Activated T-cell treated with anti-CD3 and anti-CD28 coated beads for 24 hours (primary cell): ENCODE measurements at regions not wholly inside any gene's neighbourhood (a gene's known extent, or its start where the extent isn't known, plus 50 kb on each side); places are given as distances from the start of the nearest gene placed in this dataset.

Experiments used
- DNase-seq: peaks from one replicate; pipeline ENCODE4 v3.0.0-alpha.2; 2020; ENCODE audit warnings: low read depth

DNA sequence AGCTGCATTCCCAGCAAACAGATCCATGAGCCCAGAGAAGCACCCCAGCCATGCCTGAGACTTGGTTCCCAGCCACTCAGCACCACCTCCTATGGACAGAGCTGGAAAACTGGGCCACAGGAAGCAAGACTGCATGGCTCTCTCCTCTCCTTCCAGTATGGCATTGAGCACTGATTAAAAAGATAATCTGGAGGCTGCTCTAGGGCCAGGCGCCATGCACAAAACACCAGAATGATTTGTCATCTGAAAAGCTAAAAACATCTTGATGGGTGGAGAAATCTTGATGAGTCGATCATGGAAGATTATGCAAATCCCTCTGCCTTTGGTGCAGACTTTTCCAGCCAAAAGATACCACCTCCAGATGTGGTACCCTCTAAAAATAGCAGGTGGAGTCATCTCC, 62.7 kb upstream of the MRPS22 start:
- DNase-seq, result no peak

DNA sequence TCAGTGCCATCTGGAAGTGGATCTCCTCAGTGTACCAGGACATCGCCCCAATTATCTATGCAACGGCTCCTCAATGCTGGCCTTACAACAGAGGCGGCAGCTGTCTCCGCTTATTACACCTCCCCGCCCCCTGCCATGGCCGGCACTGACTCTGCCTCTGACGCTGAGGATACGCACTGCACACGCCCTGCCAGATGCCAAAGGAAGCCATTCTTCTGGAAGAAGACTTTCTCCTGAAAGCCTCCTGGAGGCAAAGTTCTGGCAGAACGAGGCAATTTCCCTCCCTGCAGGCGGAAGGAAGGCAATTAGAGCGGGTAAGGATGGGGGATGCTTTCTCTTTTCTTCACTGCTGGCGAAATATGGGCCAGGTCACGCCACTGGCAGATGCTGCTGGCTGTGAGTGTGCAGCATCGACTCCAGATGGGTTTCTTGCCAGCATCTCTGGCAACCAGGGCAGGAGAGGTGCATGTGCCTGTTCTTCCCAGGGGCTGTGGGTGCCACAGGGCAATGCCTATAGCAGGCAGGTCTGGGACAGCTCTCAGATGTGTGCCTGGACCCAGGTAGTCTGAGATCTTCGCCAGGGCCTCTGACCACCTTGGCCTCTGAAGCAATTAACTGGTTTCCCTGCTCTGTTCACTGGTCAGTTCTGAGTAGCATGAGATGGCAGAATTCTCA, 62.2 kb upstream of the MRPS22 start:
- no peak for DNase-seq

- no peak for DNase-seq
These were observed 60.5 kb upstream of the MRPS22 start for GRCh38 chr3:139283301-139283700.

GRCh38 chr3:139284221-139284620, 59.6 kb upstream of the MRPS22 start:
- no peak for DNase-seq

DNA sequence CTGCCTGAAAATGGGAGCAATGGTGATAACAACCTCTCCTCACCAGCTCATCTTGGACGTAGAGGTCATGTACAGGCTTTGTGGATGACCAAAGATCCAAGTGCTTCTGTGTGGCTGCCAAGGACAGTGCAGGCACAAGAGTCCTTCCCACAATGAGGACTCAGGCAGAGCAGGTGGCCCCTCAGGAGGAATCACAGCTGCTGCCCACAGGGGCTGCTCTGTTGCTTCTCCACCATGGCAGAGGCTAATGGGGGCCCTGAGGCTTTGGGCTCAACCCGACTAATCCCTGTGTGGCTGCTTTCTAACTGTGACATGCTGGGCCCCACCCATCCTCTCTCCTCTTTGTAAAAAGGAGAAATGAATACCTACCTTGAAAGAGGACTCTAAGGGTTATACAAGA, 58.1 kb upstream of the MRPS22 start:
- no peak for DNase-seq

GRCh38 chr3:139286241-139286640, 57.6 kb upstream of the MRPS22 start:
- DNase-seq, result no peak

DNA sequence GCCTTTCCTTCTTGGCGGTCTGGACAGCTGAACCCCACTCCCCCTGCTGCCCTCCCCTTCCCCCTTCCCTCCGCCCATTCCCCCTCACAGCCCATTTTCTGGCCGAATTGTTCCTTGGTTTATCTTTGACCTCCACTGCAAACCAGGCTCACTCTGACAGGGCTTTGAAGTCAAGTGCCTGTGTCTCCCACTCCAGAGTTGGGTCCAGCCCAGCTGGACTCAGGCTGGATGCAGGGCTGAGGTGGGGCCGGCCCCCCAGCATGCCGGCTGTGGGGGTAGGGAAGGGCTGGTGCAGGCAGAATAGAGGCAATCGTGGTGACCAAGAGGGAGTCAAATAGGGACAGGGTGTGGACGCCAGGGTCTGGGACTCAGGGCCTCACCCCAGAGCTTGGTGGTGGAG, 57.0 kb upstream of the MRPS22 start:
- no peak for DNase-seq

- no peak for DNase-seq
These were observed 56.3 kb upstream of the MRPS22 start for GRCh38 chr3:139287557-139287956.

- DNase-seq, result no peak
These were observed 55.5 kb upstream of the MRPS22 start for GRCh38 chr3:139288266-139288821.

- no peak for DNase-seq
These were observed 53.8 kb upstream of the MRPS22 start for GRCh38 chr3:139289860-139290524.

DNA sequence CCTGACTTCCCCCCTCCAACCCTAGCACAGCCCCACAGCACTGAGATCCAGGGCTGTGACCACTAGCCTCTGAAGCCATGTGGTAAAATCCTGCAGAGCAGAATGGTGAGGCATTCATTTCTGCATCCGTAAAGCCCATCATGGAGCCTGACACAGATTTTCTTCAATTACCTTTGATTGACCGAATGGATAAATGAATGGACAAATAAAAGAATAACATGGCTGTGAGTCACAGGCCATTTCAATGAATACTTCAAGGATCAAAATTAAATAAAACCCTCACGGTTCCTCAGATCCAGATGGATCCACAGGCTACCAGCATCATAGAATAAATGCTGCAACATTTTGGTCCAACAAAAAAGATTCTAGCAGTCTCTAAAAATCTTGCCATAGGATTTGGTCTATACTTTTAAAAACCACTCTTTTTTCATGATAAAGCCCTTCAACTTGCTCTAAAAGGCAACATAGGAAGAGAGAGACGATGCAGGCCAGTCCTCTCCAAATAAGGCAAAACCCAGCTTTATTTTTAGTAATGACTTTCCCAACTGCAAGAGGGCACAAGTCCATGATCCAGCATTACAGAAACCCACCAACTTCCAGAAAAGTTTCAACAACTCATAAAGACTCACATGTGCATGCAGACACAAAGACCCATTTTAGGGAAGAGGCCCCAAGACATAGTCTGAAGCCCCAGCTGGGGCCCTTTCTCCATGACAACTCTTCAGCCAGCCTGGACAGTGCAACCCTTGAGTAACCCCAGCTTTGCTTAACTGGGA, 52.4 kb upstream of the MRPS22 start:
- DNase-seq, result no peak

DNA sequence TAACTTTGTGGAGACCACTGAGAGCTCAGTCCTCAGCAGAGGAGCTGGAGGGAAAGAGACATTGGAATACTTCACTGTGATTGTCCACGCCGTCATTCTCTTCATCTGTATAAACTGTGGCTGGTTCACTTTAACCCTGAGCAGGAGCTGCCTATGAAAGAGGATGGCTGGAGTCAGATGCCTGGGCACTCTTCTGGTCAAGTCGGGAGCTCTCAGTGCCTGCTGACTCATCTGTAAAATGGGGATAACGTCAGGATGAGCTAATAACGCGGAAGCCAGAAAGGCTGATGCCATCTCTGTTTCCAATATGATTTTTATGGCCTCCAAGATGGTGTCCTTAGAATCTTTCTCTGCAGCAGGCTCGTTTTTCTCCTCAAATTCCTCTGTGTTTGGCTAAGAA, 51.6 kb upstream of the MRPS22 start:
- no peak for DNase-seq

GRCh38 chr3:139292711-139293664, 50.8 kb upstream of the MRPS22 start:
- no peak for DNase-seq

- DNase-seq, result no peak
These were observed 50.2 kb upstream of the MRPS22 start for GRCh38 chr3:139293665-139294023.
